Mesenchymal stem cell (in vitro differentiated cells and primary cell): ENCODE measurements at regions not wholly inside any gene's neighbourhood (a gene's known extent, or its start where the extent isn't known, plus 50 kb on each side); places are given as distances from the start of the nearest gene placed in this dataset.

Experiments
- DNase-seq: peaks from one replicate; pipeline ENCODE4 v3.0.0-alpha.2; 2013
- H2AFZ ChIP-seq: one replicate; pipeline ENCODE4 v1.6.1; 2013; ENCODE audit warnings: low read depth, mild to moderate bottlenecking, control low read depth, inconsistent platforms, low read length, moderate library complexity
- H2AK5ac ChIP-seq: 2 replicates; pipeline ENCODE4 v1.6.1; 2013; ENCODE audit warnings: low read length, moderate library complexity, mild to moderate bottlenecking, inconsistent platforms; ENCODE audit not compliant: severe bottlenecking
- H2BK120ac ChIP-seq: one replicate; pipeline ENCODE4 v1.6.1; 2013; ENCODE audit warnings: low read depth, mild to moderate bottlenecking, inconsistent platforms, low read length, moderate library complexity
- H2BK12ac ChIP-seq, 2 experiments: one replicate each; pipeline ENCODE4 v1.6.1; 2013; ENCODE audit warnings: inconsistent platforms in 2 of 2, low read length in 2 of 2, mild to moderate bottlenecking in 2 of 2, moderate library complexity in 2 of 2, control low read depth in 1 of 2
- H2BK15ac ChIP-seq: one replicate; pipeline ENCODE4 v1.6.1; 2013; ENCODE audit warnings: mild to moderate bottlenecking, low read depth, inconsistent platforms; ENCODE audit not compliant: poor library complexity, severe bottlenecking
- H2BK5ac ChIP-seq: 2 replicates; pipeline ENCODE4 v1.6.1; 2013; ENCODE audit warnings: low read depth, mild to moderate bottlenecking, low read length, control low read depth, inconsistent platforms; ENCODE audit not compliant: poor library complexity, severe bottlenecking
- H3K14ac ChIP-seq, 2 experiments: one replicate each; pipeline ENCODE4 v1.6.1; 2013; ENCODE audit warnings: inconsistent platforms in 2 of 2, low read length in 2 of 2, control low read depth in 1 of 2, mild to moderate bottlenecking in 1 of 2, moderate library complexity in 1 of 2
- H3K18ac ChIP-seq, 2 experiments: one replicate each; pipeline ENCODE4 v1.6.1; 2013; ENCODE audit warnings: inconsistent platforms in 2 of 2, low read length in 2 of 2, control low read depth in 1 of 2, low read depth in 1 of 2, mild to moderate bottlenecking in 1 of 2
- H3K23ac ChIP-seq, 2 experiments: one replicate each; pipeline ENCODE4 v1.6.1; 2013; ENCODE audit warnings: inconsistent platforms in 2 of 2, low read length in 2 of 2, mild to moderate bottlenecking in 2 of 2, moderate library complexity in 2 of 2, control low read depth in 1 of 2
- H3K27ac ChIP-seq: 2 replicates; pipeline ENCODE4 v1.5.1; 2013; ENCODE audit warnings: mild to moderate bottlenecking, moderate library complexity, low read length, control low read depth, inconsistent platforms; ENCODE audit not compliant: poor library complexity, severe bottlenecking
- H3K27me3 ChIP-seq, 2 experiments: 2 replicates each; pipeline versions ENCODE4 v1.6.1 to v1.7.0; 2013; ENCODE audit warnings: low read length in 2 of 2, mild to moderate bottlenecking in 2 of 2, moderate library complexity in 2 of 2, control low read depth in 1 of 2, inconsistent platforms in 1 of 2; ENCODE audit not compliant: control insufficient read depth in 1 of 2, insufficient read depth in 1 of 2
- H3K36me3 ChIP-seq, 2 experiments: 2 replicates each; pipeline versions ENCODE4 v1.6.1 to v1.7.0; 2013; ENCODE audit warnings: low read length in 2 of 2, control low read depth in 1 of 2, inconsistent platforms in 1 of 2, low read depth in 1 of 2, mild to moderate bottlenecking in 1 of 2; ENCODE audit not compliant: insufficient read depth in 2 of 2, control insufficient read depth in 1 of 2
- H3K4ac ChIP-seq, 2 experiments: one replicate each; pipeline ENCODE4 v1.6.1; 2013; ENCODE audit warnings: inconsistent platforms in 2 of 2, low read length in 2 of 2, mild to moderate bottlenecking in 2 of 2, moderate library complexity in 2 of 2, control low read depth in 1 of 2, low read depth in 1 of 2
- H3K4me1 ChIP-seq: 2 replicates; pipeline ENCODE4 v1.6.1; 2013; ENCODE audit warnings: low read depth, low read length, control low read depth; ENCODE audit not compliant: control insufficient read depth, insufficient read depth
- H3K4me2 ChIP-seq: 2 replicates; pipeline ENCODE4 v1.6.1; 2013; ENCODE audit warnings: low read length, mild to moderate bottlenecking, inconsistent platforms; ENCODE audit not compliant: poor library complexity, severe bottlenecking
- H3K4me3 ChIP-seq, 2 experiments: 2 replicates each; pipeline versions ENCODE4 v1.5.1 to v1.7.0; 2013; ENCODE audit warnings: low read length in 2 of 2, mild to moderate bottlenecking in 2 of 2, control low read depth in 1 of 2, low read depth in 1 of 2; ENCODE audit not compliant: insufficient read depth in 1 of 2
- H3K79me1 ChIP-seq: replicated peaks from 2 replicates; pipeline ENCODE4 v1.6.1; 2013; ENCODE audit warnings: mild to moderate bottlenecking, control low read depth, low read length, inconsistent platforms; ENCODE audit not compliant: poor library complexity, severe bottlenecking
- H3K9ac ChIP-seq: 2 replicates; pipeline ENCODE4 v1.7.0; 2013; ENCODE audit warnings: mild to moderate bottlenecking, low read length, moderate library complexity
- H3K9me3 ChIP-seq: 2 replicates; pipeline ENCODE4 v1.7.0; 2013; ENCODE audit warnings: mild to moderate bottlenecking, low read length; ENCODE audit not compliant: control insufficient read depth
- H4K8ac ChIP-seq: one replicate; pipeline ENCODE4 v1.6.1; 2013; ENCODE audit warnings: inconsistent platforms, mild to moderate bottlenecking, low read length, moderate library complexity
- H4K91ac ChIP-seq: one replicate; pipeline ENCODE4 v1.6.1; 2013; ENCODE audit warnings: mild to moderate bottlenecking, low read length, inconsistent platforms
- WGBS: methylation state at CpG from one replicate; pipeline ENCODE4 v1.1.7; 2013; ENCODE audit warnings: mixed read lengths; 5-methylcytosine and 5-hydroxymethylcytosine counted together

- WGBS: 71% methylated on average over 2 of the region's 3 CpGs
- H3K4me2 ChIP-seq: no peak overlapping the region
- H2BK120ac ChIP-seq: no peak overlapping the region
Measured at GRCh38 chr2:16226381-16226780, 286.0 kb downstream of the MYCN start.

GRCh38 chr2:16225545-16225944 is 285.2 kb downstream of the MYCN start:
- Histone ChIP-seq H3K4ac (no peak overlapping the region), H2AK5ac (no peak overlapping the region), H3K79me1 (no peaks in the 10 kb centered on the region), H3K18ac (no peak overlapping the region), H3K27ac (no peak overlapping the region), H2BK5ac (no peak overlapping the region), H3K14ac (no peak overlapping the region), H4K8ac (no peak overlapping the region), H3K36me3 (no peaks in the 10 kb centered on the region), H2BK120ac (no peak overlapping the region), H3K4me1 (no peaks in the 10 kb centered on the region), H2BK15ac (no peak overlapping the region), H3K27me3 (no peaks in the 10 kb centered on the region), H2BK12ac (no peak overlapping the region), H3K23ac (no peak overlapping the region), H4K91ac (no peak overlapping the region), H3K4me2 (no peak overlapping the region), H3K9ac (no peak overlapping the region), H3K9me3 (no peaks in the 10 kb centered on the region), H2AFZ (no peak overlapping the region), H3K4me3 (no peak overlapping the region)
- 84% methylated on average over 4 of the region's 4 CpGs for WGBS
- DNase-seq: no peak

More at GRCh38 chr2:16226381-16226780, 286.0 kb downstream of the MYCN start:
- no peak overlapping the region for H3K23ac ChIP-seq
- H3K18ac ChIP-seq: no peak overlapping the region
- H4K8ac ChIP-seq: no peak overlapping the region
- no peak overlapping the region for H2BK5ac ChIP-seq
- H3K4me1 ChIP-seq: no peaks in the 10 kb centered on the region
- H3K4ac ChIP-seq: no peak overlapping the region
- no peak overlapping the region for H2AFZ ChIP-seq
- no peak overlapping the region for H3K27ac ChIP-seq
- no peak overlapping the region for H3K9ac ChIP-seq
- no peak overlapping the region for H2BK12ac ChIP-seq
- no peak overlapping the region for H2AK5ac ChIP-seq
- no peaks in the 10 kb centered on the region for H3K27me3 ChIP-seq
- H3K79me1 ChIP-seq: no peaks in the 10 kb centered on the region
- H2BK15ac ChIP-seq: no peak overlapping the region
- no peaks in the 10 kb centered on the region for H3K9me3 ChIP-seq
- no peak for DNase-seq
- H3K4me3 ChIP-seq: no peak overlapping the region
- no peaks in the 10 kb centered on the region for H3K36me3 ChIP-seq
- H4K91ac ChIP-seq: no peak overlapping the region
- no peak overlapping the region for H3K14ac ChIP-seq

DNA sequence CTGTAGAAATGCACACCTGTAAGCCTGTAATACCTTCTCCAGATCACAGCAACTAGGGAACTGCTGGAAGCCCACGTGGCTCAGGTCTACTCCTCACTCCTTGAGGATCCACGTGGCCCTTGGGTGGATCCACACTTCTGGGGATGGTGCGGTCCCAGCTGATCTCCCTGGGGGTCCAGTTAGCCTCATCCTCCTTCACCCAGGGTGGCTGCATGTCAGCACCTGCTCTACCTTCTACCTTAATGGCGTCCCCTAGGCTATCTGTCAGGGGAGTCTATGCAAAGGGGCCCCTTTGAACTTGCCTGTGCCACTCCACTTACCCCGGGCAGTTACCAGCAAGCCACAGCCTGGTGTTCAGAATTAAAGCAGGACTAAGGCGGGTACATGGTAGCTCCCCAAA is 284.7 kb downstream of the MYCN start:
- Histone ChIP-seq H3K27me3 (no peaks in the 10 kb centered on the region), H3K4ac (no peak overlapping the region), H3K36me3 (no peaks in the 10 kb centered on the region), H2AK5ac (no peak overlapping the region), H3K79me1 (no peaks in the 10 kb centered on the region), H3K4me3 (no peak overlapping the region), H3K27ac (no peak overlapping the region), H2AFZ (no peak overlapping the region), H3K23ac (no peak overlapping the region), H3K9me3 (no peaks in the 10 kb centered on the region), H4K8ac (no peak overlapping the region), H3K4me1 (no peaks in the 10 kb centered on the region), H2BK15ac (no peak overlapping the region), H4K91ac (no peak overlapping the region), H2BK5ac (no peak overlapping the region), H3K18ac (no peak overlapping the region), H3K4me2 (no peak overlapping the region), H2BK12ac (no peak overlapping the region), H3K9ac (no peak overlapping the region), H3K14ac (no peak overlapping the region), H2BK120ac (no peak overlapping the region)
- DNase-seq: no peak
- WGBS: 68% methylated on average over 5 of the region's 6 CpGs

DNA sequence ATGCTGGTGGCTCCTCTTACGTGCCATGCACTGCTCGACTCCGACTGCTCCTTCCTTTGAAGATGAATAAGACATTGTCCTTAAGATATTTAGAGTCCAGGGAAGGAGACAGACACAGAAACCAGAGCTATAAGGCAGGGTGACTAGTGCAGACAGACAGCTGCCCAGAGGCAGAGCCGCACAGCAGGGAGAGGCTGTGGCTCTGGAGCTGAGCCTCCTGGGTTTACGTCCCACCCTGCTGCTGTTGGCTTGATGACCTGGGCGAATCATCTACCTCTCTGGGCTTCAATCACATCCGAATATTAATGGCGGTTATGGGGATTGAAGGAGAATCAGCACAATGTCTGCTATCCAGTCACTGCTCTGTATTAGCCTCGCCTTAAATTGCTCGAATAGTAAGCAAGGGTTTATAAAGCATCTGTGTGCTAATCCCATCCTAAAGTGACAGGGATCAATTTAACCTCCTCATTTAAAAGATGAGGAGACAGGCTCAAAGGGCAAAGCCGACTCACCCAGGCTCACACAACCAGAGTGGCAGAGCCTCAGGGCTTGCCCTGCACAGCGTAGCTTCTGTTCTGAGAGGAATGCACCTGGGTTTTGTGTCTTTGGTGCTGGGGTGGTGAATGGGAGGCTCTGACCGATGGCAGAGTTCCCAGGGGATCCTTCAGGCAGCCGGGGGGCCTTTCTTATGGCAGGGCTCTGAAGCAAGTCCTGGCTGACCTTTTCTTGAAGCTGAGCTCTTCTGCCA is 284.1 kb downstream of the MYCN start:
- no peak overlapping the region for H3K4ac ChIP-seq
- H3K27ac ChIP-seq: no peak overlapping the region
- H2AFZ ChIP-seq: no peak overlapping the region
- H2BK15ac ChIP-seq: no peak overlapping the region
- no peak for DNase-seq
- no peak overlapping the region for H3K4me2 ChIP-seq
- WGBS: 85% methylated on average over 13 of the region's 14 CpGs
- H3K4me1 ChIP-seq: no peaks in the 10 kb centered on the region
- no peaks in the 10 kb centered on the region for H3K27me3 ChIP-seq
- H2BK120ac ChIP-seq: no peak overlapping the region
- no peak overlapping the region for H2BK12ac ChIP-seq
- H3K9me3 ChIP-seq: no peaks in the 10 kb centered on the region
- no peak overlapping the region for H3K23ac ChIP-seq
- H3K18ac ChIP-seq: no peak overlapping the region
- H3K9ac ChIP-seq: no peak overlapping the region
- no peaks in the 10 kb centered on the region for H3K79me1 ChIP-seq
- no peak overlapping the region for H2BK5ac ChIP-seq
- no peak overlapping the region for H3K4me3 ChIP-seq
- H4K91ac ChIP-seq: no peak overlapping the region
- H3K36me3 ChIP-seq: no peaks in the 10 kb centered on the region
- no peak overlapping the region for H4K8ac ChIP-seq
- H3K14ac ChIP-seq: no peak overlapping the region
- no peak overlapping the region for H2AK5ac ChIP-seq
